GM20431 (cell line): ENCODE measurements at regions not wholly inside any gene's neighbourhood (a gene's known extent, or its start where the extent isn't known, plus 50 kb on each side); places are given as distances from the start of the nearest gene placed in this dataset.

Experiments
- in situ Hi-C: fragments of 300-500 bp; cut with MseI, MboI; formaldehyde crosslinking; loops from one replicate; pipeline ENCODE4 v1.15.0; 2020; ENCODE audit warnings: low sequenced_read_pairs; ENCODE audit not compliant: unreplicated experiment

DNA sequence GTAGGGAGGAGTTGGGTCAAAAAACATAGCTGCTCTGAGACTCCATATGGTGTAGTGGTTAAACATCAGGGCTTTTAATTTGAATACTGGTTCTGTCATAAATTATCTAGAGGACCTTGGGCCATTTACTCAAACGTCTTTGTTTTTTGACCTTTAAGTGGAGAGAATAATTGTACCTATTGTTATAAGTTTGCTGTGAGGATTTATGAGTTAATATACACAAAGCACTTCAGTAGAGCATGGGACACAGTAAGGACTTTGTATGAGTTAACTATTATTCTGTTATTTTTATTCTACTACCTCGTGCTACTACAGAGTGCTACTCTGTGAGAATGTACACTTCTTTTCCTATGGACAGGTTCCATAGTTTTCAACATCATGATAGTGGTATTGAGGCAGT, 123.7 kb upstream of the TNC start:
- in situ Hi-C loops = no loop called here

DNA sequence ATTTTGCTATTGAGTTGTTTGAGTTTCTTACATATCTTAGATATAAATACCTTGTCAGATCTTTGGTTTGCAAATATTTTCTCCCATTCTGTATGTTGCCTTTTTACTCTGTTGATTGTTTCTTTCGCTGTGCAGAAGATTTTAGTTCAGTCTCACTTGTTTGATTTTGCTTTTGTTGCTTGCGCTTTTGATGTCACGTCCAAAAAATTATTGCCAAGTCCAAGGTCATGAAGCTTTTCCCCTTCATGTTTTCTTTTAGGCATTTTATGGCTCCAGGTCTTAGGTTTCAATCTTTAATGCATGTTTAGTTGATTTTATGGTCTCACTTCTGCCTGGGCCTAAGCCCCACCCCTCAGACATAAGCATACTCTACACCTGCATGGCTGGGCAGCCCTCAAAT, 131.5 kb upstream of the TNC start:
- in situ Hi-C loops = no loop called here

DNA sequence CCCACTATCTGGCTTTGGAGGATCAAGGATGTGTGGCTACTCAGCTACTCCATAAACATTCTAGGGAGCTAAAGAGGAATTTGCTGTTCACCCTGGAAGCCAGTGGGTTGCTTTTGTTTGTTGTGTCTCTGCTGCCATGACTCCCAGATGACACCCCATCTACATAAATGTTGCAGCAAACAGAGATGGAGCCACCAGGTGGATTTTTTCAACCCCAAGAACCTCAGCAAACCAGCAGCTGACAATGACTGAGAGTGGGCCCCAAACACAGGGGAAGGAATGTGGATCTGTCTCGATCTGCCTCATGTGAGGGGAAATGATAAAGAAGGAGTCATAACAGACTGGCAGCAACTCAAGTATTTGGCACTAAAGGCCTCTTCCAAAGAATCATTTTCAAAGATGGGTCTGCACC, 132.7 kb upstream of the TNC start:
- in situ Hi-C loops = no loop called here

DNA sequence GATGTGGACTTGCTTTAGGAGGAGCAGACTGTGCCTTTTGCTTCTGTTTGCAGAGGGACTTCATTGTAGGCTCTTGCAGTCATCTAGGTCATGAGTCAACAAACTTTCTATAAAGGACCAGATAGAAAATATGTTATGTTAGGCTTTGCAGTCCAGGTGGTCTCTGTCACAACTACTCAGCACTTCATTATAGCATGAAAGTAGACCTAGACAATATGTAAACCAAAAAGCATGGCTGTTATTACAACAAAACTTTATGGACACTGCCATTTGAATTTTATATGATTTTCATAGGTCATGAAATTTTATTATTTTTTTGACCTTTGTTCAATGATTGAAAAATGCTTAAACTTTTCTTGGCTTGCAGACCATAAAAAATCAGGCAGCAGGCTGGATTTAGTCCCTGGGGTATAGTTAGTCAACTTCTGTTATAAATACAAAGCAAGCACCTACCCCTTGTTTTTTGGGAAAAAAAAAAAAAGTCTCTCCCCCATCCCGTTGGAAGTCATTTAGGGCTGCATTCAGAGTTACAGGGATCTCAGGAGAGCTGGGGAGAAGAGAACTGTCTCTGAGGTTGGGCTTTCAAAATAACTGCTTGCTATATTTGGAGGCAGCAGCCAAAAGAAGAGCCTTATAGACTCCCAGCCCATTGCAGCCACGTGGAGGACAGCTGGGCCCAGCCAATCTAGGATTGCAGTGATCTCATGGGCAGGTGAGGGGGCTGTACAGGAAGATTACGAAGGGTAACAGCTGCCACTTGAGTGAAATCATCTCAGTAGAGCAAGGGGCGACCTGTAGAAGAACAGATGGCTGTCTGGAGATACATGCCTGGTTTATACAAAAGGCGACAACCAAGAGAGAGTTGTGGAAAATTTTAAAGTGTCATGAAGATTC, 136.6 kb upstream of the TNC start:
- in situ Hi-C loops = no loop called here

DNA sequence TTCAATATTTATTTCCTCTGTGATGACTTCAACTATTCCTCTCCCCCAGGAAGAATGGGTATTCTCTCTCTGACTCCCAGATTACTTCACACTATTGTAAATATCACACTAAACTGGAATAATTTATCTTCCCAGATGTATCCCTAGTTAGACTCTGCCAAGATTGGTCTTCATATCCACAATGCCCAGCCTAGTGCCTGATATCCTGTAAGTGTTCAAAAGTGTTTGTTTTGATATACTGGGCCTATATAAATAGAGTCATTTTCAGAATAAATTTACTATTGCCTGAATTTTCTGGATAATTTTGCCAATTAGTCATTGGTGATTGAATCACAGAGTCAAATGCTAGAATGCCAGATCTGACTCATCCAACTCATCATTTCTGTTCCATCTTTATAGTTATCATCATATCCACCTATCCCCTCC, 143.7 kb upstream of the TNC start:
- in situ Hi-C loops = no loop called here

DNA sequence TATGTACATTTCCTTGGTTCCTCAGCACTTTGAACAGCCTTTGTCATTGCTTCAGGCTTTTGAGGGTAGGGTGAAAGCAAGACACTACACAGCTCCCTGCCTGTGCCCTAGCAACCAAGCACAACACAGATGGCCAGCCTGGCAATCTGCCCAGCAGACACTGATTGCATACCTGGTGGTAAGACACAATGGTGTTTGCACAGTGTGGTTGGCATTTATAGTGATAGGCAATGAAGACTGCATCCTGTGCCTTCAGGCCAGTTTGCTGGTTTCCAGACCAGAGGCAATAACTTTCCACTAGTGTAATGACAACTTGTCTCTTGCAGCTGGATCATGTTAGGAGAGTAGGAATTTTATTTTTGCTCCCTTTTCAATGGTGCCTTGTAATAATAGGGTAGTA, 144.5 kb upstream of the TNC start:
- in situ Hi-C loops = no loop called here

DNA sequence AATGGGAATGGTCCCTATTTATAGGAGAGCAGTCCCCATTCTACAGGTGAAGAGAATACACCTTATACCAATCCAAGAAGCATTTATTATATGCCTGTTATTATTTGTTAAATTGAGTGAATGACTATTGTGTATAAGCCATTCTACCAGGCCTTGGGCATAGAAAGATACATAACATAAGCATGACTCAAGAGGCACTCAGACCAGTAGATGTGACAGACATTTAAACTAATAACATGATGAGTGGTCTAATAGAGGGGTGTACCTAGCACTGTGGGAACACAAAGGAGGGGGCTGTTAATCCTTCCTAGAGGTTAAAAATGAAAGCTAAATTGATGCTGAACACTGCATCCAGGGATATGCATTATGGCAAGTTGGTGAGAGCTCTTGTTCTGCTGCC, 145.0 kb upstream of the TNC start:
- in situ Hi-C loops = no loop called here

DNA sequence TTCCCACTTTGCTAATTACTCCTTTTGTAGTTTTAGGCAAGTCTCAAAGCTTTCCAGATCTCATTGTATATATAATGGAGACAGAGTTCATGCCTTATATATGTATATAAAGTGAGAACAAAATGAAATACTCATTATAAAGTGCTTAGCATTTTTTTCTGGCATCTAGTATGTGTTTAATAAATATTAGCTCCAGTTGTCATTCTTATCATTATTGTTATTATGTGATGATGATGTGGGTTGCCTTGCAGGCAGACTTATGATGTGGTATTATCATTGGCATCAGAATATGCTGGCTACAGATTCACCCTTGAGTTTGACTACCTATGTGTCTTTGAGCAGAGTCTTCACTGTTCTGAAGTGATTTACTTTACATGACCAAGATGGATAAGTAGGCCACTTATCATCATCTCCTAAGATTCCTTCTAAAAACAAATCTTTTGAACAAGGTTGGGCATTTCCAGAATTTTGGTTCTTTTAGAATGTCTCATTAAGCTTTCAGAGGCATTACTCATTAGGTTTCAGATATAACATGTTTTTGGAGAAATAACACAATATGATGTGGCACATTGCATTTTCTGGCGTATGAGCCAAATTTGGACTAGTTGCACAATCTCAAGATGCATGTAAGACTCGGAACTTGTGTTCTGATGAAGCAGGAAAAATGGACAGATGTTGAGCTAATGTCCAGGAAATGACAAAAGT, 145.6 kb upstream of the TNC start:
- in situ Hi-C loops = no loop called here

DNA sequence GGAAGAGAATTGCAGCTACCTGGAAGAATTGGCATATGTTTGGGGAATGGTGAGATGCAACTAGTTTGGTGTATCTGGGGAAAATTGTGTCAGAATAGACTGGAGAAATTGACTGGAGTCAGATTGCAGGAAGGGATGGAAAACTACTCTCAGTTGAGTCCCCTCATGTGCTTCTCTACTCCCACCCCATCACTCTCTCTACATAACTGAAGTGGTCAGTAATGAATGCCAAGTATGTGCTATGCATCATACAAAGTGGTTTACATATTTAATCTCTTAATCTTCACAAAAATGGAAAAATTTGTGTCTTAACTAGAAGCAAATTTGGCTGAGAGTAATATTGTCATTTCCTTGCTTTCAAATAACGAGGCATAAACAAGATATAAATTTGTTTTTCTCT, 146.4 kb upstream of the TNC start:
- in situ Hi-C loops = no loop called here

DNA sequence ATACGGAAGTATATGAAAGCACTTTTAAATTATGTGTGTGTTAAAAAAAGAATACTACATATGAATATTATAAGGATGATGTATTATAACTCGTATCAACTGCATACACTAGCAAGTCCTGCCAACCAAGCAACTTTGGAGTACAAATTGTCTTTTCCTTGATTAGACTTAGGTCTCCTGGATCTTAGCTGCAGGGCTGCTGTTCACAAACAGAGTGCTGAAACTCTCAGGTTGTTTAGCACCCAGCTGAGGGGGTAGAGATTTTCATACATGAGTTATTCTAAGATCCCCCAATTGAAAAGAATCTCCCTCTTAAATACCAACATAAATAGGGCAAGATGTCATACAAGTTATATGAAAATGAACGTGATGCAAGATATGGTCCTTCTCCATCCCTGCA, 149.8 kb upstream of the TNC start:
- in situ Hi-C loops = no loop called here

DNA sequence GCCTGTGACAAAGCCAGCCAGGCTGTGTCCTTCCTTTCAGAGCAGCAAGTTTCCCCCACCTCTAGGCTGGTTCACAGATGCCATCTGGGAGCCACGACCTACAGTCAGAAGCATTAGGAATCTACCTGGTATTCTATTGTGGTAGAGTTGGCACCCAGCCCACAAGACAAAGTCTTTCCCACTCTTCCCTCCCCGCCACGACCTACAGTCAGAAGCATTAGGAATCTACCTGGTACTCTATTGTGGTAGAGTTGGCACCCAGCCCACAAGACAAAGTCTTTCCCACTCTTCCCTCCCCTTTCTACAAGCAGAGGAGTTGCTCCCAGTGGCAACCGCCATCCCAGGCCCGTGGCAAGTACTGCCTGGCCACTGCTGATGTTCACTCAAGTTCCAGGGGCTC, 157.8 kb upstream of the TNC start:
- in situ Hi-C loops = no loop called here

DNA sequence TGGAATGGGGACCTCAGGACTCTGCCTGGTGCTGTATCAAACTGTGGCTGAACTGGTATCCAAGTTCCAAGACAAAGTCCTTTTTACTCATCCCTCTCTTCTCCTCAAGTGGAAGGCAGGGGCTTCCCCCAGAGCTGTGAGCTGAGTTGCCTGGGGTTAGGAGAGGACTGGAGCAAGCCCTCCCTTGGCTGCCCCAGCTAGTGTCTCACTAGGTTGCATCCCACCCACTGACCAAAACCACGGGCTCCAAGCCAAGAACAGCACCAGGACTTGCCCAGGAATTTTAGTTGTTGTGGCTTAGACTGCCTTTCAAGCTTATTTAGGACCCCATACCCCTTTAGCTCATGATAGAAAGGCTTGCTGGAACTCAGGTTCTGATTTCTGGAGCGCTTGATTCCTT, 158.7 kb upstream of the TNC start:
- in situ Hi-C loops = no loop called here

DNA sequence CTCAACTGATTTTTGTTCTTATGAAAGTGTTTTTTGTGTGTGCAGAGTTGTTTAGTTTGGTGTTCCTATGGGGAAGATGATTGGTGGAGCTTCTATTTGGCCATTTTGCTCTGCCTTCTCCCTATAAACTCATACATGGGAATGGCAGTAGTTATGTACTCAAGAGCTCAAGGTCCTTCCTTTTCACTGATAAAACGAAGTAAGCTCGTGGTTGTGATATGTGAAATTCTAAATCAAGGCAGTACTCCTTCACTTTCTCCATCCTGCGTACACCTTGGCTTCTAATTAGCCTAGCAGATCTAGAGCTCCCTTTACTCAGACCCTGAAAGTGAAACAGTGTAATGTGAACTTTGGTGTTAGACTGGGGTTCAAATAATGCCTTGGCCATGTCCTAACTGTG, 159.3 kb upstream of the TNC start:
- in situ Hi-C loops = no loop called here

DNA sequence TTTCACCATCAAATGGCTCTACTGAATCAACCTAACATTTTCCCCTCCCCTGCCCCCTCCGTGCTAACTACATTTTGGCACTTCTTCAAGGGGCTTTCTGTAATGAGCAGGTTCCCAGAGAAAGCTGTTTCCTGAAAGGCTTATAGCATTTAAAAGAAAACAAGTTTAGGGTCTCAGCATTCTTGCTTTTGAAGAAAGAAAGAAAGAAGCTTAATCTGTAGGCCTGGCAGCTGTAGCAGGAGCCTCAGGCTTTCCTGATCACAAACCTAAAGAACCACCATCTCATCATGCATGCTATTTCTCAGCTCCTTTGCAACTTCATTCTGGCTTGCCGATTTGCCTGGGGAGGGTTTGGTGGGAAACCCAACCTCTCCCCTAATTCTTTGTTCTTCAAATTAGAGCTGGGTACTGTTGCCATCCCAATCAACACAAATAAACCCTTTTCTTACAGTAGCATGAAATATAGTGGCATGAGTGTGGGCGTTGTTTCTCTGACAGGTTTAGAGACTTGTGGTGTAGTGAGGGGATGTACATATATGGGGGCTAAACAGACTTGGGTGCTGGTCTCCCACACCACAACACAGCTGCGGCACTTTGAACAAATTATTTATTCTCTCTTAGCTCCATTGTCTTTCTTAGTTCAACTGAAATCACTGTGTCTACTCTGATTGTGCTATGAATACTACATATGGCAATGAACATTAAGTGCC, 160.5 kb upstream of the TNC start:
- in situ Hi-C loops = no loop called here

DNA sequence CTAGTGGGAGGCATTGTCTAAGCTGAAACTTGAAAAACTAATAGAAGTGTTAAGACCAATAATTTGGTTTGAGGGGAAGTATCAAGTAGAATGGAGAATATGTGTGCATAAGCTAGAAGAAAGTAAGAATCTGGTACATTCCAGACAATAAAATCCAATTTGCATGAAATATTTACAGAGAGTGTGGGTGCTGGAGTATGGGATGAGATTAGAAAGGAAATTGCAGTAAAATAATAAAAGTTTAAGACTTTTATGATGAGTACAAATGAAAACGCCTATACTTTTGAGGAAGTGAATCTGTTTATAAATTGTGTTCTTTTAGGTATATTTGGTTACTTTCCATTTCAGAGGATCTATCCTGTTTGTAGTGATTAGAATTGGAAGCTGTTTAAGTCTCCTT, 165.4 kb upstream of the TNC start:
- in situ Hi-C loops = no loop called here

DNA sequence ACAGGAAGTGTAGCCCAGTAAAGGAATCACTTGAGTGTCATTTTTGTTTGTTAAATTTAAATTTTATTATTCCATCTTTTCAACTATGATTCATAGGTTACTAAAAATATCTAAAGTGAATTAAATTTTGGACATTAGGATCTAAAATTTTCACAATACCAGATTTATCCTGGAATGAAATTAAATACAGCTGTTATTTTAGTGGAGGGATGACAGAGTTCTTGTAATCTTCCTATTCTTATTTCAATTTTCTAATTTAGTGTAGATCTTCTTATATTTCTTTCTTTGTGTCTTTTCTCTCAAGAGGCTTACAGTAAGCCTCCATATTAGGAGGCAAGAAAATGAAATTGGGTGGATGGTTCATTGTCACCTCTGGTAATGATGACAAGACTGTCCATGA, 167.9 kb upstream of the TNC start:
- in situ Hi-C loops = no loop called here

DNA sequence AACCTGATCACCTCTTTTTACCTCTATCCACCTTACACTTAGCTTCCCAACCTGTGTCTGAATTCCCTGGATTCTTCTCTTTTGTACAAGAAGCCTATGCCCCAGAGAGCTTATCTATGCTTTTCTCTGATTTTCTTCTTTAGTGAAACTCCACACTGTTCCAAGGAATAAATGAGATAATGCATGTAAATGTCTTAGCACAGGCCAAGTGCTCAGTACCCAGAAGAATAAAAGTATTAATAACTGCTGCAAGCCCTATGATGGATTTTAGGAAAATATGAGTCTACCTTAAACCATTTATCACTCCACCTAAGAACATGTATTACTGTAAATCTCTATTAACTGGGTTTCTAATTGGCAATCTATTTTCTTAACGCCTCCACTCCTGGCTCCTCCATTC, 168.5 kb upstream of the TNC start:
- in situ Hi-C loops = no loop called here

DNA sequence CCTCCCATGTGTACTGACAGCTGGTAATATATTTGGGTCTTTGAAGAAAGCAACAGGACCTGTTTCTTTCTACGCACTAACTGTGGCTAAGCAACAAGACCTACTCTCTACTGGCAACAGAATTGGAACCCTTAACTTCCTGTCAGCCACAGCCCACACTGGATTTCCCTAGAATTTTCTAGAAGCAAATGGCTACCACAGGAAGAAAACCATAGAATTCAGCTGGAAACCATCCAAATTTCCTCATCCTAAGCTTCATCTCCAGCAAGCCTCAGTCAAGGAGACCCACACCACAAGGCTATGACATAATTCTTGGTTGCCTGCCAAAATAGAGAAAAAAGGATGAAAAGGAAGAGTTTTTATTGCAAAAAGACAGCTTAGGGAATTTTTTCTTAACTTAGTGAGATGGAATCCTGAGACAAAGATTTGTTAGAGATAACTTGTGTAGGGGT, 171.8 kb upstream of the TNC start:
- in situ Hi-C loops = no loop called here

DNA sequence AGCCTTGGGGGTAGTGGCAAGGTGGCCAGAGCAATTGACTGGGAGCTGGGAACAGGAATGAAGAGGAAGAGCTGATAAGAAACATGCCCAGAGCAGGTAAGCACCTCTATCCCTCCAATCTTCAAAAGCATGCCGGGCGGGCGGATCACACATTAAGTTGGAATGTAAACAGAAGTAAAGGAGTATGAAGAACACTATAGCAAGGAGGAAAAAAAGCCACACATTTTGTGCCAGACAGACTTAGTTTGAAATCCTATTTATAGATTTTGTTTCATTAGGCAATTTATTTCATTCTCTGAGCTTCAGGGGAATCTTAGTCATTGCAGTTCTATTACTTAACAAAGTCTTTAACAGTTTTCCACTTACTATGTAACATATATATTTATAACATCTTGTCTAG, 173.9 kb upstream of the TNC start:
- in situ Hi-C loops = no loop called here

DNA sequence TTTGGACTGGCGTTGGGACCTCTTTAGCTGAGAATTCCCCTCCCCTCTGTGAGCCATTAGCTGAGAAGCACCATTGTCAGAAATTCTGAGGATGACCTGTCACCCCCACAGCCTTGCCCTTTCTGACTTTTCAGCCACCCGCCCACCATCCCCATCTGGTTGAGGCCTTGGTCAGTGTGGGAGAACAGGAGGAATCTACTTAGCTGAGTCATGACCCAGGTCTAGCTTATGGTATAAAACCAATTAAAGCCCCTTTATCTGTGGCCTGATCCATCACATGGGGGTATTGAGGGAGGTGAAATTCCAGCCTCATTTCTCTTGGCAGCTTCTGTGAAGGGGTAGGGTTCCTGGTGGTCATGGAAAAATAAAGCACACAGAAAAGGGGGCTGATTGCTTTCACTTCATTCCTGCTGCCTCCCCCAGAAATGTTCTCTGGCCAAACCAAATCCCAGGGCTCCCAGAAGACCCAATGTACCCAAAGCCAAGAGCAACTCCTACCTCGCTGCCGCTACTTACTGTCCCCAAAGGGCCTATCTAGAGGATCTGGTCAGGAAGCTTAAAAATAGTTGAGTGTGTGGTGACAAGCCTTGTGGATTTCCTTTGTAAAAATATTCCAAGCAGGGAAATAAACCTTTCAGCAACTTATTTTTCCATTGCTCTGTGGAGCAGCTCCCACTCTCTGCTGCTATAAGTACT, 174.8 kb upstream of the TNC start:
- in situ Hi-C loops = no loop called here
